Neural cell (in vitro differentiated cells): ENCODE measurements at regions not wholly inside any gene's neighbourhood (a gene's known extent, or its start where the extent isn't known, plus 50 kb on each side); places are given as distances from the start of the nearest gene placed in this dataset.

Source experiments
- EP300 ChIP-seq: fragments of 450-650 bp; conservative IDR thresholded peaks from 2 replicates; pipeline ENCODE4 v1.6.1; 2014; ENCODE audit warnings: antibody characterized with exemption, mild to moderate bottlenecking, moderate library complexity; ENCODE audit not compliant: poor library complexity, severe bottlenecking
- EZH2 ChIP-seq: fragments of 200-600, 300-800 bp; shearing (Covaris generic), sonication (generic); IDR thresholded peaks from 2 replicates; pipeline ENCODE4 v1.6.1; 2014; ENCODE audit warnings: antibody characterized with exemption, low read length, borderline replicate concordance, mild to moderate bottlenecking; ENCODE audit not compliant: insufficient read depth, poor library complexity, severe bottlenecking
- POLR2AphosphoS5 ChIP-seq: IDR thresholded peaks from 2 replicates; pipeline ENCODE4 v1.6.1; 2012
- RAD21 ChIP-seq: fragments of 450-650 bp; conservative IDR thresholded peaks from 2 replicates; pipeline ENCODE4 v1.6.1; 2014; ENCODE audit warnings: antibody characterized with exemption, mild to moderate bottlenecking, moderate library complexity
- TAF1 ChIP-seq: IDR thresholded peaks from 2 replicates; pipeline ENCODE4 v1.6.1; 2012; ENCODE audit warnings: low read depth
- TF ChIP-seq, protein P1 (sequence below): fragments of 450-650 bp; IDR thresholded peaks from 2 replicates; pipeline ENCODE4 v1.5.1; 2014; ENCODE audit warnings: antibody characterized with exemption, mild to moderate bottlenecking, moderate library complexity; ENCODE audit not compliant: poor library complexity, severe bottlenecking
- TF ChIP-seq, protein P2 (sequence below): IDR thresholded peaks from 2 replicates; pipeline ENCODE4 v1.6.1; 2012; ENCODE audit warnings: borderline replicate concordance

DNA sequence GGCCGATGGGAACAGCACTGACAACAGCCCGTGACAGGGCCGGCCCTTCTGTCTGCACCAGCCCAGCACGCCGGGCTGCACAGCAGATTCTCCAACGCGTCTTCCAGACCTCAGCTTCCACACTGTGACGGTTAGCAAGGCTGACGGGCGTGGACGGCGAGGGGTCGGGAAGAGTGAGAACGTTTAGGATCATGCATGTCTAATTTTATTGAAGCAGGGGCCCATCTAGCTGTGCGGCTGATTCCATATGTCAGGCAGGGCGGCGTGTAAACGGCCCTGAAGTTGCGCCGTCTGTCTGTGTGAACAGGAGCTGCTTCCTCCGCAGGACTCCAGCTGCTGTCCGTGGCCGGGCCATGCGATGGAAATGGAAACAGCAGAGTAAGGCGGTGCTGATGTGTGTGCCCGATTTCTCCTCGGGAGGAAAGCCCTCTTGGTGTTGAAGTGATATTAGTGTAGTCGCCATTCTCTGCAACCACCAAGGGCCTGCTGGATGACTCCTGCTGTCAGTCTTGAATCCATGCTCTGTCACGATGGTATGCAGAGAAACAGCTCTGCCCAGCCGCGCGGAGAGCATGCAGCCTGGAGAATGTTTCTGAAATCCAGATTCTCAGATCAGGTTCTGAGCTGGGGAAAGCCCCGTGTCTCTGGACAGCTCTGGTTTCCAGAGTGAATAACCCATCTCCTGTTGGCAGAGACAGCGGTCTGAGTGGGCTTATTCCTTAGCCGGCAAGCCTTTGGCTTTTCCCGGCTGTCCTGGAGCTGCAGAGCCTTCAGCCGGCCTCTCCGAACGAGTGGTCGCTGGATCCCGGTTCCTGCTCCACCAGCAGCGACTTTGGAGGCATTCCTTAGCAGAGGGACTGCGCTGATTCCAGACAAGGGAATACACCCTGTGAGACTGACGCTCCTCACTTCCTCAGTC is 158.1 kb upstream of the UBE3A start:
- TF ChIP-seq, protein P1, sequence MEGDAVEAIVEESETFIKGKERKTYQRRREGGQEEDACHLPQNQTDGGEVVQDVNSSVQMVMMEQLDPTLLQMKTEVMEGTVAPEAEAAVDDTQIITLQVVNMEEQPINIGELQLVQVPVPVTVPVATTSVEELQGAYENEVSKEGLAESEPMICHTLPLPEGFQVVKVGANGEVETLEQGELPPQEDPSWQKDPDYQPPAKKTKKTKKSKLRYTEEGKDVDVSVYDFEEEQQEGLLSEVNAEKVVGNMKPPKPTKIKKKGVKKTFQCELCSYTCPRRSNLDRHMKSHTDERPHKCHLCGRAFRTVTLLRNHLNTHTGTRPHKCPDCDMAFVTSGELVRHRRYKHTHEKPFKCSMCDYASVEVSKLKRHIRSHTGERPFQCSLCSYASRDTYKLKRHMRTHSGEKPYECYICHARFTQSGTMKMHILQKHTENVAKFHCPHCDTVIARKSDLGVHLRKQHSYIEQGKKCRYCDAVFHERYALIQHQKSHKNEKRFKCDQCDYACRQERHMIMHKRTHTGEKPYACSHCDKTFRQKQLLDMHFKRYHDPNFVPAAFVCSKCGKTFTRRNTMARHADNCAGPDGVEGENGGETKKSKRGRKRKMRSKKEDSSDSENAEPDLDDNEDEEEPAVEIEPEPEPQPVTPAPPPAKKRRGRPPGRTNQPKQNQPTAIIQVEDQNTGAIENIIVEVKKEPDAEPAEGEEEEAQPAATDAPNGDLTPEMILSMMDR, result no peak
- TF ChIP-seq TAF1 (no peak), POLR2AphosphoS5 (no peak), EZH2 (no peak), EP300 (no peak), RAD21 (no peak)
- TF ChIP-seq, protein P2, sequence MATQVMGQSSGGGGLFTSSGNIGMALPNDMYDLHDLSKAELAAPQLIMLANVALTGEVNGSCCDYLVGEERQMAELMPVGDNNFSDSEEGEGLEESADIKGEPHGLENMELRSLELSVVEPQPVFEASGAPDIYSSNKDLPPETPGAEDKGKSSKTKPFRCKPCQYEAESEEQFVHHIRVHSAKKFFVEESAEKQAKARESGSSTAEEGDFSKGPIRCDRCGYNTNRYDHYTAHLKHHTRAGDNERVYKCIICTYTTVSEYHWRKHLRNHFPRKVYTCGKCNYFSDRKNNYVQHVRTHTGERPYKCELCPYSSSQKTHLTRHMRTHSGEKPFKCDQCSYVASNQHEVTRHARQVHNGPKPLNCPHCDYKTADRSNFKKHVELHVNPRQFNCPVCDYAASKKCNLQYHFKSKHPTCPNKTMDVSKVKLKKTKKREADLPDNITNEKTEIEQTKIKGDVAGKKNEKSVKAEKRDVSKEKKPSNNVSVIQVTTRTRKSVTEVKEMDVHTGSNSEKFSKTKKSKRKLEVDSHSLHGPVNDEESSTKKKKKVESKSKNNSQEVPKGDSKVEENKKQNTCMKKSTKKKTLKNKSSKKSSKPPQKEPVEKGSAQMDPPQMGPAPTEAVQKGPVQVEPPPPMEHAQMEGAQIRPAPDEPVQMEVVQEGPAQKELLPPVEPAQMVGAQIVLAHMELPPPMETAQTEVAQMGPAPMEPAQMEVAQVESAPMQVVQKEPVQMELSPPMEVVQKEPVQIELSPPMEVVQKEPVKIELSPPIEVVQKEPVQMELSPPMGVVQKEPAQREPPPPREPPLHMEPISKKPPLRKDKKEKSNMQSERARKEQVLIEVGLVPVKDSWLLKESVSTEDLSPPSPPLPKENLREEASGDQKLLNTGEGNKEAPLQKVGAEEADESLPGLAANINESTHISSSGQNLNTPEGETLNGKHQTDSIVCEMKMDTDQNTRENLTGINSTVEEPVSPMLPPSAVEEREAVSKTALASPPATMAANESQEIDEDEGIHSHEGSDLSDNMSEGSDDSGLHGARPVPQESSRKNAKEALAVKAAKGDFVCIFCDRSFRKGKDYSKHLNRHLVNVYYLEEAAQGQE, result no peak
